ENCODE measurements at regions not wholly inside any gene's neighbourhood (a gene's known extent, or its start where the extent isn't known, plus 50 kb on each side); places are given as distances from the start of the nearest gene placed in this dataset.

GRCh38 chr12:54126029-54126695 is 62.6 kb downstream of the SMUG1 start:
- TF ChIP-seq CTCF (IDR thresholded peaks at IDR 0.05) (no peak), POLR2A (IDR thresholded peaks at IDR 0.05) (no peak)

All from Peyer's patch (tissue), 4 donors.